ENCODE measurements at regions not wholly inside any gene's neighbourhood (a gene's known extent, or its start where the extent isn't known, plus 50 kb on each side); places are given as distances from the start of the nearest gene placed in this dataset.
"Not testable (repeated sequence)": the region's sequence is repeated elsewhere in the genome, so short reads cannot be mapped to it uniquely, and the experiment has no call there.

DNA sequence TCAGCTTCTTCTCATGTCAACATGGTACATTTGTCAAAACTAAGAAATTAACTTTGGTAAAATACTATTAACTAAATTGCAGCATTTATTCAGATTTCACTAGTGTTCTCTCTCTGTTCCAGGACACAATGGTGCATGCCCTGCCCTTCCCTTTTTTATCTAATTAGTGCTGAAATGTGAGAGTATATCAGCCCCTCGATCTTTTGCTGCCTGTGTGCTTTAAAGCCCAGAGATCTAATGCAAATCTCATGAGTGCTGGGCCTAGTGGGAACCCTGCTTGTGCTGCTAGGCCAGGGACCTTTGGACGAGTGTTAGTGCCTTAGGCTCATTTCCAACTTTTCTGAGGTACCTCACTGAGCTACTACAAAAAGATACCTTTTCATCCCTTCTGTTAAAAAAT is 221.1 kb upstream of the EDNRB start:
- CTCF ChIA-PET = interaction anchor here (1.0 to 3.9 kb wide), 2 partner anchors 18 to 839 kb away, joined by 3 to 31 read pairs; no protein-coding TSS in a partner anchor
- no peak overlapping the region for H3K4me3 Mint-ChIP-seq
- no peaks in the 10 kb centered on the region for H3K36me3 Mint-ChIP-seq
- H3K27me3 Mint-ChIP-seq = no peaks in the 10 kb centered on the region
- no peaks in the 10 kb centered on the region for H3K9me3 Mint-ChIP-seq
- peaks cover 5% of the 10 kb centered on the region for H3K4me1 Mint-ChIP-seq
- no peak overlapping the region for H3K27ac Mint-ChIP-seq
- DNase-seq = no peak

DNA sequence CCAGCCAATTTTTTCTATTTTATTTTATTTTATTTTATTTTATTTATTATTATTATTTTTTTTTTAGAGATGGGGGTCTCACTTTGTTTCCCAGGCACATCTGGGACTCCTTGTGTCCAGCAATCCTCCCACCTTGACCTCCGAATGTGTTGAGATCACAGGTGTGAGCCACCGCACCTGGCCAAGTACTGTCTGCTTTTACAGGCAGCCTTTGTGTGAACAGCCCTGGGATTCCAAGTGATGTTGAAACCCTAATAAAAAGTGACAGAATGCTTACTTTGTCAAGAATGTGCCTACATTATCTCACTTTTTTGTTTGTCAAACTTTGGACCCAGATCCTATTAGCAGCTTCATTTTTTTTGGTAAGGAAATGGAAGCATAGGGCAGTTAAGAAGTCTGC is 220.1 kb upstream of the EDNRB start:
- H3K4me1 Mint-ChIP-seq = peaks cover 5% of the 10 kb centered on the region
- CTCF ChIA-PET = interaction anchor here (1.0 to 3.9 kb wide), 7 partner anchors 8 to 840 kb away, joined by 3 to 31 read pairs (median 3); no protein-coding TSS in a partner anchor
- no peaks in the 10 kb centered on the region for H3K27me3 Mint-ChIP-seq
- H3K27ac Mint-ChIP-seq = no peak overlapping the region
- no peak overlapping the region for H3K4me3 Mint-ChIP-seq
- no peaks in the 10 kb centered on the region for H3K9me3 Mint-ChIP-seq
- H3K36me3 Mint-ChIP-seq = no peaks in the 10 kb centered on the region
- no peak for DNase-seq

- Mint-ChIP-seq H3K36me3 (no peaks in the 10 kb centered on the region), H3K27ac (no peak overlapping the region), H3K4me1 (peaks cover 5% of the 10 kb centered on the region), H3K4me3 (no peak overlapping the region), H3K27me3 (no peaks in the 10 kb centered on the region), H3K9me3 (no peaks in the 10 kb centered on the region)
- CTCF ChIA-PET = interaction anchor here (0.6 to 3.9 kb wide), 10 partner anchors 9 to 841 kb away, joined by 3 to 31 read pairs (median 3); no protein-coding TSS in a partner anchor
- no peak for DNase-seq
These were observed 218.9 kb upstream of the EDNRB start for GRCh38 chr13:78137404-78138142.

DNA sequence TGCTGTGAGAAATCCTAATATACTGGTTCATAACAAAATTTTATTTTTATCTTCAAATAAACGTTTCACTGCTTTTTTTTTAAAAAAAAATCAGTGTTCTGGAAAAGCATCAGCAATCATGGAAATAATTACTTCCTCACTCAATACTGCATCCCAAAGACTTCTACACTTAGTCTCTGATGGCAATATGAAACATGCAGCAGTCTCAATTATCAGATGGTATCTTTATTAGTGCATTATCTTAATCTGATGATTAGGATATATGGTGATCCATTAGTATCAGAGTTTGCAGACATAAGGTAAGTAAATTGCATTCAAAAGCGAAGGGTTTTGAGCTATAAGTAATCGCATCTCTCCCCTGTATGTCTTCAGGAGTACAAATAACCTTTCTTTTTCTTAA is 218.3 kb upstream of the EDNRB start:
- Mint-ChIP-seq H3K27ac (no peak overlapping the region), H3K36me3 (no peaks in the 10 kb centered on the region), H3K4me1 (peaks cover 5% of the 10 kb centered on the region), H3K4me3 (no peak overlapping the region), H3K9me3 (no peaks in the 10 kb centered on the region), H3K27me3 (no peaks in the 10 kb centered on the region)
- no peak for DNase-seq
- CTCF ChIA-PET = interaction anchor here (0.8 to 3.9 kb wide), 4 partner anchors 16 to 842 kb away, joined by 3 to 31 read pairs (median 3); no protein-coding TSS in a partner anchor

GRCh38 chr13:78133511-78133910 is 214.9 kb upstream of the EDNRB start:
- Mint-ChIP-seq H3K36me3 (no peaks in the 10 kb centered on the region), H3K9me3 (no peaks in the 10 kb centered on the region), H3K27ac (no peak overlapping the region), H3K27me3 (peaks cover 5% of the 10 kb centered on the region), H3K4me1 (peaks cover 5% of the 10 kb centered on the region), H3K4me3 (no peak overlapping the region)
- CTCF ChIA-PET = no interaction called here
- no peak for DNase-seq

DNA sequence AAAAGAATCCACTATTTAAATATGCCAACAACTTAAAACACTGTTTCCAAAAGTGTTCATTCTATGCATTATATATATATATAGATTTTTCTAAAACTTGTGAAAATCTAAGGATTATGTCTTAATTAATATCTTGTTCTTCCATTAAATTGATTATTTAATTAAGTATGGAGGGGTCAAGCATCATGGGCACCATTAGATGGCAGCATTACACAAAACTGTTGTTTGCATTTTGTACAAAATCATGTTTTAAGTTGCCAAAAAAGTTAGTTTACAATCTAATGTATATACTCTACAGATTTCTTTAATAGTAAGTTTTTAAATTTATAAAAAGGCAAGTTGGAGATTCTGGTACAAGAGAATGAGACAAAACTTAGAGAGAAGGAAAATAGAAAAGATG is 213.2 kb upstream of the EDNRB start:
- Mint-ChIP-seq H3K27me3 (peaks cover 9% of the 10 kb centered on the region), H3K4me3 (no peak overlapping the region), H3K4me1 (no peaks in the 10 kb centered on the region), H3K36me3 (no peaks in the 10 kb centered on the region), H3K27ac (no peak overlapping the region), H3K9me3 (no peaks in the 10 kb centered on the region)
- DNase-seq = no peak
- CTCF ChIA-PET = interaction anchor here (0.7 kb wide), 1 partner anchor 11 kb away, joined by 4 read pairs; no protein-coding TSS in a partner anchor

DNA sequence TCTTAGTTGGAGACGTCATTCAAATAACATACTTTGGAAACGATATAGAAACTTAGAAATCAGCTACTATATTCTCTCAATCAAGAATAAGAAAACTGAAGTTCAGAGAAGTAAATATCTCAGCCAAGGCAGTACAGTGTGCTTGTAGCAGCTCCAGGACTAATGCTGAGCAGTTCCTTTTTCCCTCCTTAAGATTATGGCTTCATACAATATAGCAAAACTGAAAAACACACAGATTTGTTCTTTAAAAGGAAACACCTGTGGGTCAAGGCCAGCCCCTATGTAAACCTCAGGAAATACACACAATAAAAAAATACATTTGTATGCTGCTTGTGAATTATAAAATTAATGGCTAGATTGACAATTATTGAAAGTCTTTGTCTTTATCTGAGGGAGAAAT is 212.7 kb upstream of the EDNRB start:
- Mint-ChIP-seq H3K36me3 (no peaks in the 10 kb centered on the region), H3K4me1 (no peaks in the 10 kb centered on the region), H3K9me3 (no peaks in the 10 kb centered on the region), H3K27me3 (peaks cover 9% of the 10 kb centered on the region), H3K27ac (no peak overlapping the region), H3K4me3 (no peak overlapping the region)
- CTCF ChIA-PET = interaction anchor here (0.7 kb wide), 1 partner anchor 11 kb away, joined by 4 read pairs; no protein-coding TSS in a partner anchor
- no peak for DNase-seq

DNA sequence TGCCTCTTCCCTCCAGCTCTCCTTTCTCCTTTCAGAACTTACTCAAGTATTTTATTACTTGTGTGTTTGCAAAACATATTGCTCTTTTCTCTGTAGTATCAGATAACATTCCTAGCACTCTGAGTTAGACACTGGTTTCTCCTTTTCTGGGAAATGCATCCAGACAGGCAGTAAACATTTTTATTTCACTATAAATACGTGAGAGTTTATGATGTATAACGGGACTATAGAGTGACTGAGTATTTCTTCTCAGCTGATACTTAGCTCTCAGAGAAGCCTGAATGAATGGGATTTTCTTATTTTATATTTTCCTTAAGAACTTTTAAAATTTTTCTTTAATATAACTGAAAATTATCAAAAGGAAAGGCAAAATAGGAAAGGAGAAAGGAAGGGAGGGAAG is 211.2 kb upstream of the EDNRB start:
- DNase-seq = no peak
- no peaks in the 10 kb centered on the region for H3K9me3 Mint-ChIP-seq
- H3K4me1 Mint-ChIP-seq = no peaks in the 10 kb centered on the region
- H3K27ac Mint-ChIP-seq = no peak overlapping the region
- H3K4me3 Mint-ChIP-seq = no peak overlapping the region
- CTCF ChIA-PET = no interaction called here
- peaks cover 9% of the 10 kb centered on the region for H3K27me3 Mint-ChIP-seq
- no peaks in the 10 kb centered on the region for H3K36me3 Mint-ChIP-seq

GRCh38 chr13:78129359-78129758 is 210.7 kb upstream of the EDNRB start:
- Mint-ChIP-seq H3K9me3 (no peaks in the 10 kb centered on the region), H3K36me3 (no peaks in the 10 kb centered on the region), H3K27me3 (peaks cover 9% of the 10 kb centered on the region), H3K4me1 (no peaks in the 10 kb centered on the region), H3K27ac (no peak overlapping the region), H3K4me3 (no peak overlapping the region)
- no peak for DNase-seq
- CTCF ChIA-PET = no interaction called here

GRCh38 chr13:78121459-78122348 is 203.1 kb upstream of the EDNRB start:
- H3K9me3 Mint-ChIP-seq = no peaks in the 10 kb centered on the region
- DNase-seq = peak; percentile 51
- H3K27me3 Mint-ChIP-seq = peaks cover 4% of the 10 kb centered on the region
- no peaks in the 10 kb centered on the region for H3K36me3 Mint-ChIP-seq
- no peak overlapping the region for H3K27ac Mint-ChIP-seq
- H3K4me3 Mint-ChIP-seq = no peak overlapping the region
- peaks cover 2% of the 10 kb centered on the region for H3K4me1 Mint-ChIP-seq
- CTCF ChIA-PET = interaction anchor here (0.7 to 1.9 kb wide), 19 partner anchors 9 to 528 kb away, joined by 3 to 17 read pairs (median 4); partner anchors contain the start of gene EDNRB

GRCh38 chr13:78121001-78121400 is 202.4 kb upstream of the EDNRB start:
- peaks cover 2% of the 10 kb centered on the region for H3K4me1 Mint-ChIP-seq
- peaks cover 4% of the 10 kb centered on the region for H3K27me3 Mint-ChIP-seq
- DNase-seq = no peak
- H3K9me3 Mint-ChIP-seq = no peaks in the 10 kb centered on the region
- CTCF ChIA-PET = interaction anchor here (0.7 to 1.9 kb wide), 18 partner anchors 8 to 528 kb away, joined by 3 to 17 read pairs (median 4); partner anchors contain the start of gene EDNRB
- no peaks in the 10 kb centered on the region for H3K36me3 Mint-ChIP-seq
- H3K4me3 Mint-ChIP-seq = no peak overlapping the region
- no peak overlapping the region for H3K27ac Mint-ChIP-seq

- DNase-seq, H3K9me3 Mint-ChIP-seq, H3K27ac Mint-ChIP-seq, H3K36me3 Mint-ChIP-seq, H3K4me3 Mint-ChIP-seq, H3K27me3 Mint-ChIP-seq, H3K4me1 Mint-ChIP-seq: not testable (repeated sequence)
- CTCF ChIA-PET = interaction anchor here (1.0 to 1.7 kb wide), 4 partner anchors 12 to 340 kb away, joined by 3 to 17 read pairs (median 6); no protein-coding TSS in a partner anchor
These were observed 201.5 kb upstream of the EDNRB start for GRCh38 chr13:78120144-78120543.

DNA sequence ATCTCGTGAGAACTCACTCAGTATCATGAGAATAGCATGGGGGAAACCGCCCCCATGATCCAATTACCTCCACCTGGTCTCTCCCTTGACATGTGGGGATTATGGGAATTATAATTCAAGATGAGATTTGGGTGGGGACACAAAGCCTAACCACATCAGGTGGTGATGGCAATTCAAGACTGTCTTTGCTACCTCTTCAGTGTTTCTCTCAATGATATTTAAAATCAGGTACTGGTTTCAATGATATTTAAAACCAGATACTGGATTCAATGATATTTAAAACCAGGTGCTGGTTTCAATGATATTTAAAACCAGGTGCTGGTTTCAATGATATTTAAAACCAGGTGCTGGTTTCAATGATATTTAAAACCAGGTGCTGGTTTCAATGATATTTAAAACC is 198.4 kb upstream of the EDNRB start:
- H3K27ac Mint-ChIP-seq = not testable (repeated sequence)

GRCh38 chr13:78105656-78106055 is 187.0 kb upstream of the EDNRB start:
- DNase-seq = no peak
- H3K27me3 Mint-ChIP-seq = peaks cover 9% of the 10 kb centered on the region
- H3K9me3 Mint-ChIP-seq = no peaks in the 10 kb centered on the region
- CTCF ChIA-PET = no interaction called here
- no peaks in the 10 kb centered on the region for H3K36me3 Mint-ChIP-seq
- H3K27ac Mint-ChIP-seq = no peak overlapping the region
- H3K4me3 Mint-ChIP-seq = no peak overlapping the region
- no peaks in the 10 kb centered on the region for H3K4me1 Mint-ChIP-seq

More for the DNA sequence above, 198.4 kb upstream of the EDNRB start:
- H3K36me3 Mint-ChIP-seq, H3K4me3 Mint-ChIP-seq, H3K9me3 Mint-ChIP-seq, H3K27me3 Mint-ChIP-seq, CTCF ChIA-PET, H3K4me1 Mint-ChIP-seq, DNase-seq: not testable (repeated sequence)
